NCI-H2029 (cell line): ENCODE measurements at regions not wholly inside any gene's neighbourhood (a gene's known extent, or its start where the extent isn't known, plus 50 kb on each side); places are given as distances from the start of the nearest gene placed in this dataset.

Experiments used
- DNase-seq: peaks from one replicate; lab custom pipeline; 2025; lab: John Stamatoyannopoulos, UW

- DNase-seq: no peak
Measured at GRCh38 chr2:239865059-239865639, 160.0 kb downstream of the NDUFA10 start.

GRCh38 chr2:239864247-239865058 lies 160.7 kb downstream of the NDUFA10 start:
- DNase-seq: no peak

- no peak for DNase-seq
Measured at GRCh38 chr2:239862613-239863012, 162.5 kb downstream of the NDUFA10 start.

- no peak for DNase-seq
Measured at GRCh38 chr2:239858179-239858578, 167.0 kb downstream of the NDUFA10 start.

GRCh38 chr2:239857591-239857990 lies 167.6 kb downstream of the NDUFA10 start:
- DNase-seq: no peak

- DNase-seq: no peak
Measured at GRCh38 chr2:239856620-239857285, 168.4 kb downstream of the NDUFA10 start.

- DNase-seq: no peak
Measured at GRCh38 chr2:239855863-239856587, 169.1 kb downstream of the NDUFA10 start.

- no peak for DNase-seq
Measured at GRCh38 chr2:239854596-239854995, 170.5 kb downstream of the NDUFA10 start.

- DNase-seq: no peak
Measured at GRCh38 chr2:239853706-239854327, 171.3 kb downstream of the NDUFA10 start.

- no peak for DNase-seq
Measured at GRCh38 chr2:239853121-239853520, 172.0 kb downstream of the NDUFA10 start.

- no peak for DNase-seq
Measured at GRCh38 chr2:239852272-239852671, 172.9 kb downstream of the NDUFA10 start.

- no peak for DNase-seq
Measured at GRCh38 chr2:239846789-239847676, 178.1 kb downstream of the NDUFA10 start.

GRCh38 chr2:239845968-239846367 lies 179.2 kb downstream of the NDUFA10 start:
- DNase-seq: no peak

- no peak for DNase-seq
Measured at GRCh38 chr2:239839306-239839705, 185.8 kb downstream of the NDUFA10 start.

GRCh38 chr2:239836021-239836765 lies 188.9 kb downstream of the NDUFA10 start:
- DNase-seq: no peak

GRCh38 chr2:239835056-239835455 lies 190.1 kb downstream of the NDUFA10 start:
- no peak for DNase-seq

- DNase-seq: no peak
Measured at GRCh38 chr2:239834143-239834542, 191.0 kb downstream of the NDUFA10 start.

- DNase-seq: no peak
Measured at GRCh38 chr2:239833269-239834109, 191.7 kb downstream of the NDUFA10 start.
